BLaER1 treated with 17β-estradiol and CSF1 and Interleukin-3, amounts not matched to agents 10 nM and 100 nM (cell line): ENCODE measurements at regions not wholly inside any gene's neighbourhood (a gene's known extent, or its start where the extent isn't known, plus 50 kb on each side); places are given as distances from the start of the nearest gene placed in this dataset.
A peak's percentile ranks its signal among the peaks of the same experiment; 100 is the strongest.

ENCODE experiments used
- H3K27ac ChIP-seq, 11 experiments: shearing (Covaris generic); formaldehyde crosslinking; 2 replicates each; pipeline ENCODE4 v1.8.1; 2022
- H3K27me3 ChIP-seq, 11 experiments: shearing (Covaris generic); formaldehyde crosslinking; 2 replicates each; pipeline ENCODE4 v1.8.1; 2022
- H3K36me3 ChIP-seq, 11 experiments: shearing (Covaris generic); formaldehyde crosslinking; 2 replicates each; pipeline ENCODE4 v1.8.1; 2022
- H3K4me1 ChIP-seq, 10 experiments: shearing (Covaris generic); formaldehyde crosslinking; 2 replicates each; pipeline ENCODE4 v1.8.1; 2022
- H3K4me2 ChIP-seq, 11 experiments: shearing (Covaris generic); formaldehyde crosslinking; 2 replicates each; pipeline ENCODE4 v1.8.1; 2022
- H3K4me3 ChIP-seq, 10 experiments: shearing (Covaris generic); formaldehyde crosslinking; 2 replicates each; pipeline ENCODE4 v1.8.1; 2022
- H3K9ac ChIP-seq, 11 experiments: shearing (Covaris generic); formaldehyde crosslinking; 2 replicates each; pipeline ENCODE4 v1.8.1; 2022
- H3K9me3 ChIP-seq, 11 experiments: shearing (Covaris generic); formaldehyde crosslinking; replicated peaks in 1 of 11; 2 replicates each; pipeline ENCODE4 v1.8.1; 2022
- H4K20me1 ChIP-seq, 11 experiments: shearing (Covaris generic); formaldehyde crosslinking; 2 replicates each; pipeline ENCODE4 v1.8.1; 2022
- Cebpa-rat ChIP-seq, 11 experiments: shearing (Covaris generic); IDR thresholded peaks; 2 replicates each; pipeline ENCODE4 v1.8.1; 2022

GRCh38 chr1:98342566-98342965 is 319.0 kb upstream of the SNX7 start:
- Histone ChIP-seq H3K27me3 (no peaks in the 10 kb centered on the region), H3K4me3 (no peak overlapping the region), H3K4me2 (no peak overlapping the region), H3K4me1 (peaks cover 0 to 6% (median 3%) of the 10 kb centered on the region in 10 experiments; a peak in 9 of 20 replicates), H3K9ac (no peak overlapping the region), H3K9me3 (no peaks in the 10 kb centered on the region), H3K27ac (no peak overlapping the region), H3K36me3 (no peaks in the 10 kb centered on the region), H4K20me1 (no peaks in the 10 kb centered on the region)
- TF ChIP-seq Cebpa-rat (IDR thresholded peaks at IDR 0.05): no peak

- no peak overlapping the region for H3K4me3 ChIP-seq
- H3K36me3 ChIP-seq: no peaks in the 10 kb centered on the region
- no peaks in the 10 kb centered on the region for H3K27me3 ChIP-seq
- H3K9ac ChIP-seq: no peak overlapping the region
- H3K9me3 ChIP-seq: no peaks in the 10 kb centered on the region
- peaks cover 0 to 6% (median 3%) of the 10 kb centered on the region in 10 experiments; a peak in 9 of 20 replicates for H3K4me1 ChIP-seq
- no peak for TF ChIP-seq Cebpa-rat (IDR thresholded peaks at IDR 0.05)
- no peak overlapping the region for H3K27ac ChIP-seq
- no peaks in the 10 kb centered on the region for H4K20me1 ChIP-seq
- no peak overlapping the region for H3K4me2 ChIP-seq
Observed at GRCh38 chr1:98340511-98340910, 321.0 kb upstream of the SNX7 start.

- no peak overlapping the region for H3K4me3 ChIP-seq
- no peaks in the 10 kb centered on the region for H4K20me1 ChIP-seq
- H3K4me2 ChIP-seq: no peak overlapping the region
- no peak overlapping the region for H3K9ac ChIP-seq
- H3K36me3 ChIP-seq: no peaks in the 10 kb centered on the region
- no peaks in the 10 kb centered on the region for H3K9me3 ChIP-seq
- H3K27ac ChIP-seq: no peak overlapping the region
- no peak for TF ChIP-seq Cebpa-rat (IDR thresholded peaks at IDR 0.05)
- H3K4me1 ChIP-seq: peaks cover 0 to 9% (median 0%) of the 10 kb centered on the region in 10 experiments; a peak in 6 of 20 replicates
- no peaks in the 10 kb centered on the region for H3K27me3 ChIP-seq
Observed at GRCh38 chr1:98336472-98337083, 324.9 kb upstream of the SNX7 start.

GRCh38 chr1:98333936-98334335 is 327.6 kb upstream of the SNX7 start:
- Histone ChIP-seq H3K4me3 (no peak overlapping the region), H3K9ac (no peak overlapping the region), H3K4me2 (no peak overlapping the region), H3K9me3 (peaks cover 0 to 12% (median 0%) of the 10 kb centered on the region in 11 experiments; a peak in 4 of 22 replicates), H3K27ac (no peak overlapping the region), H3K27me3 (no peaks in the 10 kb centered on the region), H3K36me3 (no peaks in the 10 kb centered on the region), H4K20me1 (no peaks in the 10 kb centered on the region), H3K4me1 (peaks cover 0 to 10% (median 0%) of the 10 kb centered on the region in 10 experiments; a peak in 6 of 20 replicates)
- no peak for TF ChIP-seq Cebpa-rat (IDR thresholded peaks at IDR 0.05)

GRCh38 chr1:98333406-98333805 is 328.1 kb upstream of the SNX7 start:
- H3K4me1 ChIP-seq: peaks cover 0 to 9% (median 0%) of the 10 kb centered on the region in 10 experiments; a peak in 6 of 20 replicates
- H3K27me3 ChIP-seq: no peaks in the 10 kb centered on the region
- no peak overlapping the region for H3K9ac ChIP-seq
- no peak overlapping the region for H3K4me2 ChIP-seq
- H3K36me3 ChIP-seq: no peaks in the 10 kb centered on the region
- no peak overlapping the region for H3K4me3 ChIP-seq
- no peak overlapping the region for H3K27ac ChIP-seq
- no peak for TF ChIP-seq Cebpa-rat (IDR thresholded peaks at IDR 0.05)
- no peaks in the 10 kb centered on the region for H4K20me1 ChIP-seq
- peaks cover 0 to 17% (median 0%) of the 10 kb centered on the region in 11 experiments; a peak in 4 of 22 replicates for H3K9me3 ChIP-seq

GRCh38 chr1:98331718-98332311 is 329.7 kb upstream of the SNX7 start:
- no peaks in the 10 kb centered on the region for H3K27me3 ChIP-seq
- H3K27ac ChIP-seq: no peak overlapping the region
- H3K4me2 ChIP-seq: 0 out of 22 replicates have a peak overlapping the region, but pooled peaks of 2 of the 11 experiments have one; percentile 3 to 21
- H3K36me3 ChIP-seq: no peaks in the 10 kb centered on the region
- H3K4me1 ChIP-seq: peaks cover 0 to 18% (median 0%) of the 10 kb centered on the region in 10 experiments; a peak in 4 of 20 replicates
- peaks cover 0 to 27% (median 0%) of the 10 kb centered on the region in 11 experiments; a peak in 5 of 22 replicates for H3K9me3 ChIP-seq
- no peak overlapping the region for H3K4me3 ChIP-seq
- H4K20me1 ChIP-seq: no peaks in the 10 kb centered on the region
- no peak overlapping the region for H3K9ac ChIP-seq
- 0 out of 22 replicates have a peak, but pooled peaks of 1 of the 11 experiments have one; percentile 17 for TF ChIP-seq Cebpa-rat (IDR thresholded peaks at IDR 0.05)

GRCh38 chr1:98331243-98331642 is 330.3 kb upstream of the SNX7 start:
- Histone ChIP-seq H3K9me3 (peaks cover 0 to 27% (median 0%) of the 10 kb centered on the region in 11 experiments; a peak in 5 of 22 replicates), H3K27ac (no peak overlapping the region), H4K20me1 (no peaks in the 10 kb centered on the region), H3K36me3 (no peaks in the 10 kb centered on the region), H3K27me3 (no peaks in the 10 kb centered on the region), H3K4me3 (no peak overlapping the region), H3K4me2 (0 out of 22 replicates have a peak overlapping the region, but pooled peaks of 1 of the 11 experiments have one; percentile 3), H3K9ac (no peak overlapping the region), H3K4me1 (peaks cover 0 to 24% (median under 1%) of the 10 kb centered on the region in 10 experiments; a peak in 8 of 20 replicates)
- TF ChIP-seq Cebpa-rat (IDR thresholded peaks at IDR 0.05): no peak

GRCh38 chr1:98330224-98330623 is 331.3 kb upstream of the SNX7 start:
- Histone ChIP-seq H3K27ac (no peak overlapping the region), H3K9me3 (peaks cover 0 to 27% (median 0%) of the 10 kb centered on the region in 11 experiments; a peak in 5 of 22 replicates), H4K20me1 (no peaks in the 10 kb centered on the region), H3K4me1 (peaks cover 0 to 34% (median 10%) of the 10 kb centered on the region in 10 experiments; a peak in 14 of 20 replicates), H3K4me3 (no peak overlapping the region), H3K4me2 (no peak overlapping the region), H3K9ac (no peak overlapping the region), H3K27me3 (no peaks in the 10 kb centered on the region), H3K36me3 (no peaks in the 10 kb centered on the region)
- no peak for TF ChIP-seq Cebpa-rat (IDR thresholded peaks at IDR 0.05)

- no peaks in the 10 kb centered on the region for H3K36me3 ChIP-seq
- no peak overlapping the region for H3K27ac ChIP-seq
- peaks cover 10 to 47% (median 23%) of the 10 kb centered on the region in 10 experiments for H3K4me1 ChIP-seq
Observed at GRCh38 chr1:98328855-98329254, 332.7 kb upstream of the SNX7 start.

More at GRCh38 chr1:98328855-98329254, 332.7 kb upstream of the SNX7 start:
- TF ChIP-seq Cebpa-rat (IDR thresholded peaks at IDR 0.05): no peak
- no peak overlapping the region for H3K4me3 ChIP-seq
- H3K9ac ChIP-seq: no peak overlapping the region
- peaks cover 0 to 27% (median 0%) of the 10 kb centered on the region in 11 experiments; a peak in 5 of 22 replicates for H3K9me3 ChIP-seq
- H3K27me3 ChIP-seq: no peaks in the 10 kb centered on the region
- H3K4me2 ChIP-seq: no peak overlapping the region
- H4K20me1 ChIP-seq: no peaks in the 10 kb centered on the region
